ENCODE measurements at regions not wholly inside any gene's neighbourhood (a gene's known extent, or its start where the extent isn't known, plus 50 kb on each side); places are given as distances from the start of the nearest gene placed in this dataset.

DNA sequence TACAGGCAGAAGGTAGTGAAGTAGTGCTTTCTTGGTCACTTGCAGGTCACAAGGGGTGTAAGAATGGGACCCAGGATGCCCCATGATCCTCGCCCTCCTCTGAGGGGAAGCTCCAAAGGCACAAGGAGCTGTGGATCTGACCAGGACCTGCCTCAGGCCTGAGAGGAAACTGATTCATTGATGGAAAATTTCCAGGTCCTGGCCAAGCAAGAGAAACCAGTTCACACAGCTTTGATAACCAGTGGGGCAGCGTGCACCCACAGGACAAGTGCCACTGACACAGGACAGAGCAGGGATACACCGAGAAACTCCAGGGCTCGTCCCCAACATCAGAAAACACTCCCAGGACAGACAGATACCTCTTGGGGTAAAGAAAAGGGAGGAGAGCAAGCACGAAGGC lies 177.1 kb downstream of the RBM26 start:
- 85 to 91% methylated on average over 2 to 5 of the region's 5 CpGs for WGBS, 2 donors (ENCODE audit: low coverage in 1 of 2)
- Histone ChIP-seq H3K36me3 (no peaks in the 10 kb centered on the region), H3K9me3 (no peaks in the 10 kb centered on the region), H3K27ac (no peak overlapping the region), H3K4me3 (no peak overlapping the region), H3K27me3 (no peaks in the 10 kb centered on the region), H3K4me1 (peaks cover 0 to 29% (median 8%) of the 10 kb centered on the region in 4 donors)
- intact Hi-C loops (cut with DNase I; ENCODE audit: low total_unique reads) (no loop called here), in situ Hi-C loops (cut with MboI; ENCODE audit: low pct_ligation_motif_present in 1 of 4, low pct_unique_long_range_greater_than_20kb in 1 of 4, low sequenced_read_pairs in 3 of 4) (no loop called here)
- TF ChIP-seq, protein P1, sequence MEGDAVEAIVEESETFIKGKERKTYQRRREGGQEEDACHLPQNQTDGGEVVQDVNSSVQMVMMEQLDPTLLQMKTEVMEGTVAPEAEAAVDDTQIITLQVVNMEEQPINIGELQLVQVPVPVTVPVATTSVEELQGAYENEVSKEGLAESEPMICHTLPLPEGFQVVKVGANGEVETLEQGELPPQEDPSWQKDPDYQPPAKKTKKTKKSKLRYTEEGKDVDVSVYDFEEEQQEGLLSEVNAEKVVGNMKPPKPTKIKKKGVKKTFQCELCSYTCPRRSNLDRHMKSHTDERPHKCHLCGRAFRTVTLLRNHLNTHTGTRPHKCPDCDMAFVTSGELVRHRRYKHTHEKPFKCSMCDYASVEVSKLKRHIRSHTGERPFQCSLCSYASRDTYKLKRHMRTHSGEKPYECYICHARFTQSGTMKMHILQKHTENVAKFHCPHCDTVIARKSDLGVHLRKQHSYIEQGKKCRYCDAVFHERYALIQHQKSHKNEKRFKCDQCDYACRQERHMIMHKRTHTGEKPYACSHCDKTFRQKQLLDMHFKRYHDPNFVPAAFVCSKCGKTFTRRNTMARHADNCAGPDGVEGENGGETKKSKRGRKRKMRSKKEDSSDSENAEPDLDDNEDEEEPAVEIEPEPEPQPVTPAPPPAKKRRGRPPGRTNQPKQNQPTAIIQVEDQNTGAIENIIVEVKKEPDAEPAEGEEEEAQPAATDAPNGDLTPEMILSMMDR (IDR thresholded peaks at IDR 0.05) = no peak
- TF ChIP-seq POLR2A (IDR thresholded peaks at IDR 0.05) (no peak), EP300 (IDR thresholded peaks at IDR 0.05; ENCODE audit: low read depth) (no peak), POLR2AphosphoS5 (IDR thresholded peaks at IDR 0.05) (no peak)
- DNase-seq = no peak

DNA sequence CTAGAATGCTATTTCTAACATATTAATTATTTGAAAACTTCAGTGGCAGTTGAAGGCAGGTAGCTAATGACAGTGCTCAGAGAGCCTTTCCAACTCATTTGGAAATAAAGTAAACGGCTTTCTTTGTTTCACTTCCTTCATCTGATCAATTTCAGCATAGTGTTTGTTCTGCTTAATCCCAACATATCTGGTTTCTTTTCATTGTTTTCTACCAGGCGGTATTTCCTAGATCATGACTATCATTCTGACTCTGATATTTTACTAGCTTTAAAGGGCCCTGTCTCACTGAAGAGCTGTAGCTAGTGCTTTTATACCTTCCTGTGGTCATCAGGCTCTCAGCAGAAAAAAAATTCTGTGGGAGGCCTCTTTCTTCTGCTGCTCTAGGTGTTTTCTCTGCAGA lies 178.6 kb downstream of the RBM26 start:
- whole genome bisulfite sequencing, 2 donors (ENCODE audit: low coverage in 1 of 2) = 30 to 59% methylated on average over 2 of the region's 2 CpGs
- Histone ChIP-seq H3K4me3 (no peak overlapping the region), H3K36me3 (no peaks in the 10 kb centered on the region), H3K27me3 (no peaks in the 10 kb centered on the region), H3K4me1 (peaks cover 0 to 29% (median 8%) of the 10 kb centered on the region in 4 donors), H3K27ac (no peak overlapping the region), H3K9me3 (no peaks in the 10 kb centered on the region)
- no peak for DNase-seq
- intact Hi-C loops (cut with DNase I; ENCODE audit: low total_unique reads) (no loop called here), in situ Hi-C loops (cut with MboI; ENCODE audit: low pct_ligation_motif_present in 1 of 4, low pct_unique_long_range_greater_than_20kb in 1 of 4, low sequenced_read_pairs in 3 of 4) (no loop called here)
- TF ChIP-seq POLR2A (IDR thresholded peaks at IDR 0.05) = no peak
- TF ChIP-seq POLR2AphosphoS5 (IDR thresholded peaks at IDR 0.05) = no peak
- TF ChIP-seq, protein P1 (IDR thresholded peaks at IDR 0.05) = no peak
- no peak for TF ChIP-seq EP300 (IDR thresholded peaks at IDR 0.05; ENCODE audit: low read depth)

DNA sequence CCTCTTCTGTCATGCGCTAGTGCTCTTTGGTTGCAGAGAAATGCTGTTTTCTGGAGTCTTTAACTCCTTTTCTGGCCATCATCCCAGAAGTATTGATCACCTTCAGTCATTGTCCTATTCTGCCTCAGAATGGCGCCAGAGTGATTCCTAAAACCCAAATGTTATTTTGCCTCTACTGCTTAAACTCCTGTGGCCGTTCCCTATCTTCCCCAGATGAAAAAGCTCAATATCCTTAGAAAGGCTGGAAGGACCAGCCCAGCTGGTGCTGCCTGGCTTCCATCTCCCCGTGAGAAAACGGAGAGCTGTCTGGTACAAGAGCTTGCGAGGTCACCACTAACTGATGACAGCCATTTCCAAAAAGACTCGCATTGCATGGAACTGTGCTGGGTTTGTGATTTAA lies 179.1 kb downstream of the RBM26 start:
- WGBS, 2 donors (ENCODE audit: low coverage in 1 of 2) = 65 to 69% methylated on average over 2 to 7 of the region's 7 CpGs
- H3K4me3 ChIP-seq = no peak overlapping the region
- in situ Hi-C loops (cut with MboI; ENCODE audit: low pct_ligation_motif_present in 1 of 4, low pct_unique_long_range_greater_than_20kb in 1 of 4, low sequenced_read_pairs in 3 of 4) = no loop called here
- no peak overlapping the region for H3K27ac ChIP-seq
- H3K27me3 ChIP-seq = no peaks in the 10 kb centered on the region
- H3K36me3 ChIP-seq = no peaks in the 10 kb centered on the region
- no peak for DNase-seq
- TF ChIP-seq, protein P1 (IDR thresholded peaks at IDR 0.05) = no peak
- TF ChIP-seq POLR2AphosphoS5 (IDR thresholded peaks at IDR 0.05) (no peak), EP300 (IDR thresholded peaks at IDR 0.05; ENCODE audit: low read depth) (no peak), POLR2A (IDR thresholded peaks at IDR 0.05) (no peak)
- no peaks in the 10 kb centered on the region for H3K9me3 ChIP-seq
- H3K4me1 ChIP-seq = peaks cover 0 to 29% (median 8%) of the 10 kb centered on the region in 4 donors
- intact Hi-C loops (cut with DNase I; ENCODE audit: low total_unique reads) = no loop called here

DNA sequence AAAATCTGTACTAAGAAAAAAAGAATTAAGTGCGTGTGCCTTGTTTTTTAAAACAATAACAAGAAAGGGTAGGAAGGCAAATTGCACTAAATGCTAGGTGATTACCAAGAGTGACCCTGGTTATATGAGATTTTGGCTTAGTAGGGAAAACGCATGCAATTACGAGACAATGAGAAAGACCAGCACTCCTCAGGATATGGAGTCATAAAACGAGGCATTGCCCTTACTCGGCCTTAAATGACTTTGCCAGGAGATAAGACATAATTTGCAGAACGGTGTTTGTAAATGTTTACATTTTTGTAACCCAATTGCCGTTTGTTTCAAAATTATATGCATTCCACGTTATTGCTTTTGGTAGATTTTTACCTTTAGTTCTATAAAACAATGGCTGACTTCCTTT lies 179.8 kb downstream of the RBM26 start:
- Histone ChIP-seq H3K27me3 (no peaks in the 10 kb centered on the region), H3K27ac (no peak overlapping the region), H3K36me3 (no peaks in the 10 kb centered on the region), H3K9me3 (no peaks in the 10 kb centered on the region), H3K4me3 (no peak overlapping the region), H3K4me1 (peaks cover 0 to 29% (median 8%) of the 10 kb centered on the region in 4 donors)
- WGBS, 2 donors (ENCODE audit: low coverage in 1 of 2) = 15 to 27% methylated on average over 5 to 8 of the region's 8 CpGs
- in situ Hi-C loops (cut with MboI; ENCODE audit: low pct_ligation_motif_present in 1 of 4, low pct_unique_long_range_greater_than_20kb in 1 of 4, low sequenced_read_pairs in 3 of 4) (no loop called here), intact Hi-C loops (cut with DNase I; ENCODE audit: low total_unique reads) (no loop called here)
- no peak for DNase-seq
- TF ChIP-seq, protein P1 (IDR thresholded peaks at IDR 0.05) = no peak
- TF ChIP-seq POLR2AphosphoS5 (IDR thresholded peaks at IDR 0.05) = no peak
- no peak for TF ChIP-seq POLR2A (IDR thresholded peaks at IDR 0.05)
- no peak for TF ChIP-seq EP300 (IDR thresholded peaks at IDR 0.05; ENCODE audit: low read depth)

Data from transverse colon (tissue), 4 donors.